OCI-LY3 (cell line): ENCODE measurements at regions not wholly inside any gene's neighbourhood (a gene's known extent, or its start where the extent isn't known, plus 50 kb on each side); places are given as distances from the start of the nearest gene placed in this dataset.

ENCODE experiments used
- CTCF ChIP-seq: fragments of 200-600, 300-600 bp; sonication (generic); IDR thresholded peaks from 2 replicates; pipeline ENCODE4 v1.5.1; 2014; ENCODE audit warnings: antibody characterized with exemption, low read length, low read depth
- EZH2phosphoT487 ChIP-seq: fragments of 200-600 bp; shearing (Covaris generic); IDR thresholded peaks from 2 replicates; pipeline ENCODE4 v1.6.1; 2018; ENCODE audit warnings: antibody characterized with exemption, mixed run types, low read depth

DNA sequence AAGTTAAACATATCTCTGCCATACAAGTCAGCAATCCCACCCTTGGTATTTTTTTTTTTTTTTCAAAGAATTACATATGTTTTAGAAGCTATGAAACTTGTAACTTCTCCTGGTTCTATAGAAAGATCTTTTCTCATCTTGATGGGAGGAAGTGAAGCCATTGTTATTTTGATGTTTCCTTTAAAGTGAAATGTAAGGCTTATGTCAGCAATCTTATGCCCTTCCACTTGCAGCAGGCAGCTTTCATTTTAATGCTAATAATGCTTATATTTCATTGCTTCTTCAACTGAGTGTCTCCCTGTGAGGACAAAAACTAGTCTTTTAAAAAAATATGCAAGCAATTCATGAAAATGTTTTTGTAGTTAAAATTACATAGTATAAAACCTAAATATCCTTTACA, 1614.7 kb downstream of the KHDRBS2 start:
- no peak for TF ChIP-seq CTCF
- no peak for TF ChIP-seq EZH2phosphoT487
